NCI-H1694 (cell line): ENCODE measurements at regions not wholly inside any gene's neighbourhood (a gene's known extent, or its start where the extent isn't known, plus 50 kb on each side); places are given as distances from the start of the nearest gene placed in this dataset.

ENCODE experiments used
- DNase-seq: peaks from one replicate; lab custom pipeline; 2025; lab: John Stamatoyannopoulos, UW

DNA sequence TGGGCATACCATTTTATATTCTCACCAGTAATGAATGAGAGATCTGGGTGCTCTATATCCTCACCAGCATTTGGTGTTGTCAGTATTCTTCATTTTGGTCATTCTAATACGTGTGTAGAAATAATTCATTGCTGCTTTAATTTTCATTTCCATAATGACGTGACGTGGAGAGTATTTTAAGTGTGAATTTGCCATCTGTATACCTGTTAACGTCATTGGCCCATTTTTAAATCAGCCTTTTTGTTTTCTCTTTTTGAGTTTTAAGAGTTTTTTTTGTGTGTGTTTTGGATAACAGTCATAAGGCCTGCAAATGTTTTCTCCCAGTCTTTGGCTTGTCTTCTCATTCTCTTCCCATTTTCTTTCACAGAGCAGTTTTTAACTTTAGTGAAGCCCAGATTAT lies 74.4 kb upstream of the SYT1 start:
- DNase-seq, result no peak

DNA sequence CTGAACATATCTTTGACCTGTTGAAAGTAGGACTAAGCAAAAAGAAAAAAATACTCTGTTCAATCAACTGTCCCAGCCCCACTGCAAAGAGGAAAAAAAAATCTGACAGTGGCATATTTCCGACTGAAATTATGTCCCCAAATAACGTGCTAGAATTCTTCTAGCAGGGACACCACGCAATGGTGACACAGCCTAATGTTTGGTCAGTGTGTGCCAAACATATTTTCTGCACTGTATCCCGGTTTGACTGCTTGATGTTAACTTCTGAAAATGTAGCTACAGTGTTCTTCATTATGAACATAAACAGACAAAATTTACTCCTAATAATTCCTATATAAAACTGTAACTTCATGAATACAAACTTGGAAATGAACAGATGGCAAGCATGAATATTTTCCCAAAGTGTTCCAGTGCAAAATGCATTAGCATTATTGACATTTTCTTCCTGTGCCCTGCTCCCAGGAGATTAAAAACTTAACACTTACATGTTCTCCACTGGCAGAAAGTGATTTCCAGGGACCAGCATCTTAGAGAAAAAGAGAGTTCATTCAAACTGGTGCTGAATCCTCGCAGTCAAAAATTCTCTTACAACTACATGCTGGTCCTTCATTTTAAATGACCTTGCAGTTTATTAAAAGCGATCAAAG lies 72.4 kb upstream of the SYT1 start:
- DNase-seq, result no peak

DNA sequence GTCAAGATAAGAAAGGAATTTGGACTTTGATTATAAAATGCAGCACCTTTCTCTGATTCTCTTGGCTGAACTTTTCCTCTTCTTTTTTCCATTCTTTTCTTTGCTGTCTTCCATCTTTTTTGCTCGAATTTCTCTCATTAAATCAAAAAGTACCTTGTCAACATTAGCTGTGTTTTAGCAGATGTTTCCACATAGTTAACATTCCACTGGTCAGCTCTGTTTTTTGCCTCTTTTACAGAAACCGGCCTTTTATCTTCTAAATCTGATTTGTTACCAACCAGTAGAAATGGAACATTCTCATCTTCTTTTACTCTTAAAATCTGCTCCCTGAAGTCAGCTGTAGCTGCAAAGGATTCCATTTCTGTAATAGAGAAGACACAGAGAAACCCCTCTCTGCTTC lies 71.1 kb upstream of the SYT1 start:
- no peak for DNase-seq

DNA sequence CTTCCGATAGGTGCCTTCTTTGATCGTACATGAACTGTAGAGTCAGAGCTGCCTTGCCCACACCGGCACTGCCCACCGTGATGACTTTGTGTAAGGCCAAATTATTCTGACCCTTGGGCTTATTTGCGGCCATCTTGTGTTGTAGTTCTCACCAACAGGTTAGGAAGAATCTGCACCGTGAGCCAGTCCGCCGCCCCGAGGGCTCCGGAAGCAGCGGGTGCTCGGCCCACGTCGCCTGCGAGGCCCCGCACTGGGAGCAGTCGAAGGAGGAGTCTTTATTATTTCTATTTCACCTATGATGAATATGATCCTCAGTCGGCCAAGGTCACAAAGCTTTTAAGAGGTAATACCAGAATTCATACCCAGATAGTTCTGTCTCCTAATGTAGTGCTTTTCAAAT lies 70.6 kb upstream of the SYT1 start:
- no peak for DNase-seq

DNA sequence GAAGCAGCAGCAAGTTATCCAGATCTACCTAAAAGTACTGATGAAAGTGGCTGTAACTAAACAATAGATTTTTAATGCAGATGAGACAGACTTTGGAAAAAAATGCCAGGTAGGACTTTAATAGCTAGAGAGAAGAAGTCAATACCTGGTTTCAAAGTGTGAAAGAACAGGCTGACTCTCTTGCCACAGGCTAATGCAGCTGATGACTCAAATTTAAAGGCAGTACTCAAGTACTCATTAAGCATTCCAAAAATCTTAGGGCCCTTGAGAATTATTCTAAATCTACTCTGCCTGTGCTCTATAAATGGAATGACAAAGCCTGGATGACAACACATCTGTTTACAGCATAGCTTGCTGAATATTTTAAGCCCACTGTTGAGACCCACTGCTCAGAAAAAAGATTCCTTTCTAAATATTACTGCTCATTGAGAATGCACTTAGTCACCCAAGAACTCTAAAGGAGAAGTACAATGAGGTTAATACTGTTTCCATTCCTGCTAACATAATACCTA lies 68.6 kb upstream of the SYT1 start:
- DNase-seq, result no peak

DNA sequence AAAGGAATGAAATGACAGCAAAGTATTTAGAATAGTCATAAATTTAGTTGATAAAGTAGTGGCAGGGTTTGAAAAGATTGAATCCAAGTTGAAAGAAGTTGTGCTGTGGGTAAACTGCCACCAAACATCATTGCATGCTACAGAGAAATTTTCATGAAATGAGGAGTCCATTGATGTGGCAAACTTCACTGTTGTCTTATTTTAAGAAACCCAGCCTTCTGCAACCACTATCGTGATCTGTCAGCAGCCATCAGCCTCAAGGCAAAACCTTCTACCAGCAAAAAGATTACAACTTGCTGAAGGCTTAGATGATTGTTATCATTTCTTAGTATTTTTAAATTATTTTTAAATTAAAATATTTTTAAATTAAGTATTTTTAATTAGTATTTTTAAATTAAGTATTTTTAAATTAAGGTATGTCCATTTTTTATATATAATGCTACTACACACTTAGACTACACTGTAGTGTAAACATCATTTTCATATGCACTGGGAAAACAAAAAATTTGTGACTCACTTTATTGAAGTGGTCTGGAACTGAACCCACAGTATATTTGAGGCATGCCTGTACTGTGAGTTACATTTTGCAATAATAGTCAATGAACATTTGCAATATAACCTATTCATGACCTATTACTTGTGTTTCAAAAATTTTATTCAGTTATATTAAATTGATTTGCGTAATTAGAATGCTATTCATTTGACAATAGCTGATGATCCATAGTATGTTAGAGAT lies 67.2 kb upstream of the SYT1 start:
- no peak for DNase-seq

DNA sequence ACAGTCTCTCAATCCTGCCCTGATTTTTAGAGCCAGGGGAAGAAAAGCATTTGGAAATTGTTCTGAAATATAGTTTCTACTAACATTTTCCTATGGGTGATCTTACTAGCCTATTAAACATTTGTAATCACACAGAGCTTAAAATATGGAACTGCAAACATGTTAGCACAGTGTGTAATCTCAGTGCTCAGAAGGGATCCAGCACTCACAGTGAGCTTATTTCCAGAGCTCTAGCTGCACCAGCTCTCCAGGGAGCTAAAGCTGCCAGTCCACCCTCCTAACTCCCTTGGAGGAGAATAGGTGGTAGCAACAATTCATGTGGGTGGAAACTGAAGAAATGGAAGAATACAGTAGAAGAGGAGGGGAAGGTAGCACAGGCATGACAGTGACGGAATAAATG lies 64.9 kb upstream of the SYT1 start:
- DNase-seq, result no peak

DNA sequence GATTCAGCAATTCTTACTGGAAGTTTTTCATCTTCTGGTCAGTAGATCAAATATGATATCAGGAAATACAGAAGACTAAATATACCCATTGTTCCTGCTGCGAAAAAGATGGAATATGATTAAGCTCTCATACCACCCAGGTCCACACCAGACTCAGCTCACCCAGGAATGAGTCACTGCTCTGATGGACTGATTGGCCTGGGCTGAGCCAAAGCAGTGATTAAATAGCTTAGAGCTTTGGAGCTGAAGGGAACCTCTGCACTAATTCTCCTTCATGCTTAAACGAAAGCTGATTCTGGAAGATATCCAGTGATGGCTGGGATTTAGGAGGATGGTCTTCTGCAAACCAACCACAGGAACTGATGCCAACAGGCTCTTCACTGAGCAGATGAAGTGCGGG lies 62.0 kb upstream of the SYT1 start:
- no peak for DNase-seq

DNA sequence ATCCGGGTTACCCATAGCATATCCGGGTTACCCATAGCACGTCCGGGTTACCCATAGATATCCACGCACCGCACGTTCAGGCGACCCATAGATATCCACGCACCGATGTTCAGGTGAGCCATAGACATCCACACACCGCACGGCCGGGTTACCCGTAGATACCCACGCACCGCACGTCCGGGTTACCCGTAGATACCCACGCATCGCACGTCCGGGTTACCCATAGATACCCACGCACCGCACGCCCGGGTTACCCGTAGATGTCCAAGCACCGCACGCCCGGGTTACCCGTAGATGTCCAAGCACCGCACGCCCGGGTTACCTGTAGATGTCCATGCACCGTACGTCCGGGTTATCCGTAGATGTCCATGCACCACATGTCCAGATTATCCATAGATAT lies 60.3 kb upstream of the SYT1 start:
- no peak for DNase-seq
